ENCODE measurements at regions not wholly inside any gene's neighbourhood (a gene's known extent, or its start where the extent isn't known, plus 50 kb on each side); places are given as distances from the start of the nearest gene placed in this dataset.

DNA sequence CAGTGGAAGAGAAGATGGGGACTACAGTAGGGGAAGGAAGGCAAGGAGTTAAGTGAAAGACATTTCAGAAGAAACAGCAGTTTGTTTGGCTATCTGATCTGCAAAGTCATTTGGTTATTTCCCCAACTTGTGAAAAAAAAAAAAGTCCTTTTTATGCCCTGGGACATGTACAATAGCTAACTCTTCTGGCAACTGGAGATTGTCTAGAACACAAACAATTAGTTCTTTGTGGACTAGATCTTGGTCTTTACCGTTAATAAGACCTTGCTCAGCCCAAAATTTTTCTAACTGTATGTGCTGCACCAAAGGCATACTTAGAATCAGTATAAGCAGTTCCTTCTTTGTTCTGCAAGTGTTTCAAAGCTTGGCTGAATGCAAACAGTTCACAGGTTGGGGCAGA is 103.5 kb upstream of the NECTIN3 start:
- Histone ChIP-seq H3K27me3 (ENCODE audit: control insufficient read depth, insufficient read depth, low read length) (no peaks in the 10 kb centered on the region), H3K36me3 (ENCODE audit: control insufficient read depth, insufficient read depth, low read length) (no peaks in the 10 kb centered on the region), H3K4me3 (ENCODE audit: low read depth, low read length) (no peak overlapping the region)
- DNase-seq (ENCODE audit: low read depth): no peak
- TF ChIP-seq, protein P1, sequence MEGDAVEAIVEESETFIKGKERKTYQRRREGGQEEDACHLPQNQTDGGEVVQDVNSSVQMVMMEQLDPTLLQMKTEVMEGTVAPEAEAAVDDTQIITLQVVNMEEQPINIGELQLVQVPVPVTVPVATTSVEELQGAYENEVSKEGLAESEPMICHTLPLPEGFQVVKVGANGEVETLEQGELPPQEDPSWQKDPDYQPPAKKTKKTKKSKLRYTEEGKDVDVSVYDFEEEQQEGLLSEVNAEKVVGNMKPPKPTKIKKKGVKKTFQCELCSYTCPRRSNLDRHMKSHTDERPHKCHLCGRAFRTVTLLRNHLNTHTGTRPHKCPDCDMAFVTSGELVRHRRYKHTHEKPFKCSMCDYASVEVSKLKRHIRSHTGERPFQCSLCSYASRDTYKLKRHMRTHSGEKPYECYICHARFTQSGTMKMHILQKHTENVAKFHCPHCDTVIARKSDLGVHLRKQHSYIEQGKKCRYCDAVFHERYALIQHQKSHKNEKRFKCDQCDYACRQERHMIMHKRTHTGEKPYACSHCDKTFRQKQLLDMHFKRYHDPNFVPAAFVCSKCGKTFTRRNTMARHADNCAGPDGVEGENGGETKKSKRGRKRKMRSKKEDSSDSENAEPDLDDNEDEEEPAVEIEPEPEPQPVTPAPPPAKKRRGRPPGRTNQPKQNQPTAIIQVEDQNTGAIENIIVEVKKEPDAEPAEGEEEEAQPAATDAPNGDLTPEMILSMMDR (IDR thresholded peaks at IDR 0.05; ENCODE audit: insufficient read depth, low read length, poor library complexity, severe bottlenecking): no peak

GRCh38 chr3:110969229-110970211 is 102.1 kb upstream of the NECTIN3 start:
- H3K4me3 ChIP-seq (ENCODE audit: low read depth, low read length): no peak overlapping the region
- DNase-seq (ENCODE audit: low read depth): no peak

GRCh38 chr3:110971010-110971601 is 100.5 kb upstream of the NECTIN3 start:
- Histone ChIP-seq H3K36me3 (ENCODE audit: control insufficient read depth, insufficient read depth, low read length) (no peaks in the 10 kb centered on the region), H3K27me3 (ENCODE audit: control insufficient read depth, insufficient read depth, low read length) (no peaks in the 10 kb centered on the region), H3K4me3 (ENCODE audit: low read depth, low read length) (no peak overlapping the region)
- no peak for DNase-seq (ENCODE audit: low read depth)
- TF ChIP-seq, protein P1 (IDR thresholded peaks at IDR 0.05; ENCODE audit: insufficient read depth, low read length, poor library complexity, severe bottlenecking): no peak

More at GRCh38 chr3:110969229-110970211, 102.1 kb upstream of the NECTIN3 start:
- H3K36me3 ChIP-seq (ENCODE audit: control insufficient read depth, insufficient read depth, low read length): no peaks in the 10 kb centered on the region
- no peaks in the 10 kb centered on the region for H3K27me3 ChIP-seq (ENCODE audit: control insufficient read depth, insufficient read depth, low read length)
- TF ChIP-seq, protein P1 (IDR thresholded peaks at IDR 0.05; ENCODE audit: insufficient read depth, low read length, poor library complexity, severe bottlenecking): no peak

DNA sequence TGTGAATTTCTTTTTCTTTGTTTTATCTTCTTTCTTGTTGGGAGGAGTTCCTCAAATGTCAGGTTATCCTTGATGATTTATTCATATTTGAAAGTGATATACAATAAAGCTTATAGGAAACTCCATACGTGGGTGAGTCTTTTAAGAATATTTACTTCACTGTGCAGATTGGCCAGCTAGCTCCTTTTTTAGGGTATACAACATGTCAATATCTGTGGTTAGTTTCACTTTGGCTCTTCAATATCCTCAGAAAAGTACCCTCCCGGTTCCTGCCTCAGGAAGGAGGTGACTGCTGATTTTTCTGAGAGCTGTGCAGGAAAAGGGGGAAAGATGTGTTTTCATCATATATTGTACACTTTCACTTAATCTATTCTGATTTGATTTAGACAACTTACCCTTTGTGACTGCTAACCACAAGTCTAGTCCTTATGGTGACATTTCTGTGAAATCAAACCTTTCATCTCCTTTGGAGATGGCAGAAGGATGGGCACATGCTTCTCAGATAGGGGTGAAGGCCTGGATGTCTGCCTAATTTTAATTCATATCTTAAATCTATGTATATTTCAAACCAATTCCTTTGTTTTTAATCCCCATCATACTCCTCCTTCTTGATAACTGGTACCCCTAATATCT is 98.2 kb upstream of the NECTIN3 start:
- Histone ChIP-seq H3K36me3 (ENCODE audit: control insufficient read depth, insufficient read depth, low read length) (no peaks in the 10 kb centered on the region), H3K4me3 (ENCODE audit: low read depth, low read length) (no peak overlapping the region), H3K27me3 (ENCODE audit: control insufficient read depth, insufficient read depth, low read length) (no peaks in the 10 kb centered on the region)
- TF ChIP-seq, protein P1 (IDR thresholded peaks at IDR 0.05; ENCODE audit: insufficient read depth, low read length, poor library complexity, severe bottlenecking): no peak
- DNase-seq (ENCODE audit: low read depth): no peak

- TF ChIP-seq, protein P1 (IDR thresholded peaks at IDR 0.05; ENCODE audit: insufficient read depth, low read length, poor library complexity, severe bottlenecking): no peak
- no peaks in the 10 kb centered on the region for H3K27me3 ChIP-seq (ENCODE audit: control insufficient read depth, insufficient read depth, low read length)
- H3K36me3 ChIP-seq (ENCODE audit: control insufficient read depth, insufficient read depth, low read length): no peaks in the 10 kb centered on the region
- H3K4me3 ChIP-seq (ENCODE audit: low read depth, low read length): no peak overlapping the region
- no peak for DNase-seq (ENCODE audit: low read depth)
Observed at GRCh38 chr3:110974902-110975301, 96.7 kb upstream of the NECTIN3 start.

Measured in kidney epithelial cell (primary cell).